ENCODE measurements at regions not wholly inside any gene's neighbourhood (a gene's known extent, or its start where the extent isn't known, plus 50 kb on each side); places are given as distances from the start of the nearest gene placed in this dataset.

DNA sequence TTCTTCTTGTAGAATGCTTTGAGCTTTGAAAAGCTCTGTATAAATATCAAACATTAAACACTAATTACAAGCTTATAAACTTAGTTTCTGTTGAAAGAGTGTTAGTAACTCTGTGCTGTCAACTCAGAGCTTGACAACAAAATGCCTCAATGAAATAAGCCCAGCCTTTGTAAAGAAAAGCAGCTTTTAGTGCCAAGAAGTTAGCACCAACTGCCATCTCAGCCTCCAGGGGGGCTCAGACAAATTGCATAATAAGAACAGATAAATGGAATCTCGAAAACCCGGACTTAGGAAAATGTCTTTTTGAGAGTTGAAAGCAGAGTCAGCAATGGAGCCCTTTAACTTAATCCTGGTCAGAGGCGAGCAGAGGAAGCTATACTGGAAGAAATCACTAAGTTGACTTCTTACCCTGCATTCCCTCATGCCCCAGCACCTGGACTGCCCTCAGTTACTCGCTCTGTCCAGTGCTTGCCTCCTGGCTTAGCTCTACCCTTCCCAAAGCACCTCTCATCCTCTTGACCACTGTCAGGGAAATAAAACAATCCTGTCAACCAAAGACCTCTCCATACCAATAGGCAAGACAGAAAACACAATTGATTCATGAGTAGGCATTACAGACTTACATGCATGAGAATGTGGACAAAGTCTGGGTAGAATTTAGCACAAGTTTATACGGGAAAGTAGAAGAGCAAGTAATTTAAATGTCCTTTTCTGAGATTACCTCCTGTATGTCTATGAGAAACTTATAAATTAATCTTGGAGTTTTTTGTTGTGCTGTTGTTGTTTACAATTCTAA, 352.7 kb downstream of the ZNF608 start:
- Histone ChIP-seq H3K4me1 (no peaks in the 10 kb centered on the region), H3K9me3 (replicated peaks) (no peaks in the 10 kb centered on the region), H3K36me3 (no peaks in the 10 kb centered on the region), H3K27me3 (no peaks in the 10 kb centered on the region), H3K27ac (no peak overlapping the region), H3K4me3 (no peak overlapping the region)
- no peak for DNase-seq

DNA sequence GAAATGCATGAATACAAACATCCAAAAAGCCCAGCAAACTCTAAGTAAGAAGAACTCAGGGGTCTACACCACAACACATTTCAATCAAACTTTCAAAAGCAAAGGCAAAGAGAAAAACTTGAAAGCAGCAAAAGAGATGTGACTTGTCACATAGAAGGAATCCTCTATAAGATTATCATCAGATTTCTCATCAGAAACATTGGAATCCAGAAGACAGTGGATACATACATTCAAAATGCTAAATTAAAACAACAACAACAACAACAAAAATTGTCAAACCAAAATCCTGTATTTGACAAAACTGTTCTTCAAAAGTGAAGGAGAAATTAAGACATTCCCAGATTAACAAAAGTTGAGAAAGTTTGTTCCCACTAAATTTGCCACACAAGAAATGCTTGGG, 362.7 kb downstream of the ZNF608 start:
- Histone ChIP-seq H3K9me3 (replicated peaks) (peaks cover 4% of the 10 kb centered on the region; the same call in 1 of the 2 replicates), H3K4me1 (no peaks in the 10 kb centered on the region), H3K4me3 (no peak overlapping the region), H3K27me3 (no peaks in the 10 kb centered on the region), H3K36me3 (no peaks in the 10 kb centered on the region), H3K27ac (no peak overlapping the region)
- no peak for DNase-seq

DNA sequence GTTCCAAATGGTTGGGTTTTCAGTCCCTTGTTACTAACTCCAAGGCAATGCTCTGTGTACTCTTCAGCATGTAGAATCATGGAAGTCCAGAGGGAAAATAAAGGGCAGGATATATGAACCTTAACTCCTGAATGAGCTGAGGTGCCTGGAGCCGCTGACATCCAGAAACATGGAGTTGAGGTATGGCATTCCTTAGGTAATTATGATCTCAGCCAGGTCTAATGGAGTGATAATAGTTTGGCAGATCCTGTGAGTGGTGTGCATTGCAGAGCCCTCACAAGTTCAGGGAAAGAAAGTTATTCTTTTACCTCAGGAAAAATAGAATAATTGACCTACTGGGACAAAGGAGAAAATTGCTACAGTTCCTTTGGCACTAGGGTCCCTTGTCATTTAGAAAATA, 369.1 kb downstream of the ZNF608 start:
- no peaks in the 10 kb centered on the region for H3K27me3 ChIP-seq
- no peak overlapping the region for H3K4me3 ChIP-seq
- H3K36me3 ChIP-seq = no peaks in the 10 kb centered on the region
- no peaks in the 10 kb centered on the region for H3K4me1 ChIP-seq
- DNase-seq = no peak
- no peaks in the 10 kb centered on the region for H3K9me3 ChIP-seq (replicated peaks)
- no peak overlapping the region for H3K27ac ChIP-seq

GRCh38 chr5:124373883-124374282, 372.6 kb downstream of the ZNF608 start:
- Histone ChIP-seq H3K27ac (no peak overlapping the region), H3K9me3 (replicated peaks) (no peaks in the 10 kb centered on the region), H3K4me3 (no peak overlapping the region), H3K27me3 (no peaks in the 10 kb centered on the region), H3K36me3 (no peaks in the 10 kb centered on the region), H3K4me1 (no peaks in the 10 kb centered on the region)
- DNase-seq = no peak

- DNase-seq = no peak
- Histone ChIP-seq H3K36me3 (no peaks in the 10 kb centered on the region), H3K27me3 (no peaks in the 10 kb centered on the region), H3K4me3 (no peak overlapping the region), H3K27ac (no peak overlapping the region), H3K4me1 (no peaks in the 10 kb centered on the region), H3K9me3 (replicated peaks) (no peaks in the 10 kb centered on the region)
Measured at GRCh38 chr5:124372457-124372856, 374.0 kb downstream of the ZNF608 start.

DNA sequence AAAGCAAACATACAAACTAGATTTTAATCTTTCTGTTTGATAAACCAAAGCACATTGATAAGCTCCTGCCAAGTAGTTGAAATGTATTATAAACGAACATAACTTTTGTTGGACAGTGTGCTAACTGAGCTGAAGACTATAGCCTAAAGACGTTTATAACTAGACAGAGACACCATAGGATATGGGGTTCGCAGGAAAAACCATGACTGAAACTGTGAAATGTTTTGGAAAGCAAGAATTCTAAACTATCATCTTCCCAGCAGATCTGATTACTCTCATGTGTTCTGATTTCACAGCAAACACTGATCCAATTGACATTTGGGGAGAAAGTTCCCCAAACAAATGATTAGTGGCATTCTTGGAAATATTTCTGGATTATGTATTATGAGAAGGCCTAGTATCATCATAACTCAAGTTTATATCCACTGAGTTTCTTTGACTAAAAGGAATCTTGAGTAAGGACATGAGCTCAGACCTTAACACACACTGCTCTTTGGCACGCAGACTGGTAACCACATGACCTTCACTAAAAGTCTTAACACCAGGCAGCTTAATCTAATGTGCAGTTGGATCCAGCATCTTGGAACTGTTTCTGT, 375.2 kb downstream of the ZNF608 start:
- no peaks in the 10 kb centered on the region for H3K4me1 ChIP-seq
- no peaks in the 10 kb centered on the region for H3K36me3 ChIP-seq
- DNase-seq = no peak
- no peak overlapping the region for H3K27ac ChIP-seq
- no peaks in the 10 kb centered on the region for H3K27me3 ChIP-seq
- no peaks in the 10 kb centered on the region for H3K9me3 ChIP-seq (replicated peaks)
- no peak overlapping the region for H3K4me3 ChIP-seq

GRCh38 chr5:124370601-124371000, 375.8 kb downstream of the ZNF608 start:
- Histone ChIP-seq H3K4me3 (no peak overlapping the region), H3K9me3 (replicated peaks) (no peaks in the 10 kb centered on the region), H3K27ac (no peak overlapping the region), H3K36me3 (no peaks in the 10 kb centered on the region), H3K4me1 (peaks cover 4% of the 10 kb centered on the region), H3K27me3 (no peaks in the 10 kb centered on the region)
- DNase-seq = no peak

- Histone ChIP-seq H3K27me3 (no peaks in the 10 kb centered on the region), H3K27ac (no peak overlapping the region), H3K4me3 (no peak overlapping the region), H3K9me3 (replicated peaks) (no peaks in the 10 kb centered on the region), H3K4me1 (peaks cover 13% of the 10 kb centered on the region), H3K36me3 (no peaks in the 10 kb centered on the region)
- peak; percentile 78 to 84 for DNase-seq
Measured at GRCh38 chr5:124365361-124365801, 381.1 kb downstream of the ZNF608 start.

- Histone ChIP-seq H3K4me3 (no peak overlapping the region), H3K36me3 (no peaks in the 10 kb centered on the region), H3K4me1 (no peaks in the 10 kb centered on the region), H3K9me3 (replicated peaks) (no peaks in the 10 kb centered on the region), H3K27ac (no peak overlapping the region), H3K27me3 (no peaks in the 10 kb centered on the region)
- DNase-seq = no peak
Measured at GRCh38 chr5:124355928-124356327, 390.5 kb downstream of the ZNF608 start.

- no peaks in the 10 kb centered on the region for H3K36me3 ChIP-seq
- no peak overlapping the region for H3K27ac ChIP-seq
Measured at GRCh38 chr5:124353016-124353415, 393.4 kb downstream of the ZNF608 start.

DNA sequence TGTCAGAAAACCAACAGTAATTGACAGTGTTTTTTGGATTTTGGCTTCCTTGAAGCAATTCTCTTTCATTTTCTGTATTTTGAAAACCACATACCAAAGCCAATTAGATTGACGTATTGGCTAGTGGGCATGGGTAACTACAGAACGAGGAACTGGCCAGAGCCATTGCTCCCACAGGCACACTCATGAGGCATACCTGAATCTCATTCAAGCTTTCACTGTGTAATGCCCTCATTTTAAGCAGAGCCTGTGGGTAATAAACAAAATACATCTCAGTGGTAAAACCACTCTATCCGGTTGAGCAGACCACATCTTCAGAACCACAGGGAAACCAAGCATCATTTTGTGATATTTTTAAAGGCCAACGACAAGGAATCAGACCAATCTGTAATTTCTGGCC, 394.1 kb downstream of the ZNF608 start:
- no peak overlapping the region for H3K4me3 ChIP-seq
- H3K27ac ChIP-seq = no peak overlapping the region
- H3K27me3 ChIP-seq = no peaks in the 10 kb centered on the region
- no peak for DNase-seq
- no peaks in the 10 kb centered on the region for H3K36me3 ChIP-seq
- no peaks in the 10 kb centered on the region for H3K9me3 ChIP-seq (replicated peaks)
- H3K4me1 ChIP-seq = no peaks in the 10 kb centered on the region

More at GRCh38 chr5:124353016-124353415, 393.4 kb downstream of the ZNF608 start:
- Histone ChIP-seq H3K4me3 (no peak overlapping the region), H3K4me1 (no peaks in the 10 kb centered on the region), H3K27me3 (no peaks in the 10 kb centered on the region), H3K9me3 (replicated peaks) (no peaks in the 10 kb centered on the region)
- DNase-seq = no peak

GRCh38 chr5:124349931-124350330, 396.5 kb downstream of the ZNF608 start:
- Histone ChIP-seq H3K9me3 (replicated peaks) (no peaks in the 10 kb centered on the region), H3K4me1 (no peaks in the 10 kb centered on the region), H3K27ac (no peak overlapping the region), H3K27me3 (no peaks in the 10 kb centered on the region), H3K36me3 (no peaks in the 10 kb centered on the region), H3K4me3 (no peak overlapping the region)
- no peak for DNase-seq

DNA sequence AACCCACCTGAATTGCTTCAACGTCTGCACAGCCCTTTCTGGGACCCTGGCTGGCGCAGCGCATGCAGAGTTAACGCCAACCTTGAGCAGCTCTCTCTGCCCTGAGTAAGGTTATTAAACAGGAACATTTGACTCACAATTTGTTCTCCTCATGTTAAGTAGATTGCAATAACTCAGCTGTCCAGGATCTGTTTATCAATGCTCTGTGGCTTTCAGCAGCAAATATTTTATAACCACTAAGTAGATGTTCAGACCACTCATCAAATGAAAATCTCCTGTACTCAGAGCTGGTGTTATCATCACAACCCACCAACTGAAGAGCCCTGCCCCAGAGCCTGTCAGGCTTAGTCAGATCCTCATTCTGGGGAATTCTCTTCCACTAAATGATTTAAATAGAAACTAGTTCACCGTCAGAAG, 403.0 kb downstream of the ZNF608 start:
- H3K36me3 ChIP-seq = no peaks in the 10 kb centered on the region
- no peak overlapping the region for H3K4me3 ChIP-seq
- no peaks in the 10 kb centered on the region for H3K27me3 ChIP-seq
- H3K27ac ChIP-seq = no peak overlapping the region
- peak in 1 of 2 experiments; percentile 13 for DNase-seq
- H3K9me3 ChIP-seq (replicated peaks) = no peaks in the 10 kb centered on the region; the same call in 1 of the 2 replicates
- H3K4me1 ChIP-seq = no peaks in the 10 kb centered on the region

DNA sequence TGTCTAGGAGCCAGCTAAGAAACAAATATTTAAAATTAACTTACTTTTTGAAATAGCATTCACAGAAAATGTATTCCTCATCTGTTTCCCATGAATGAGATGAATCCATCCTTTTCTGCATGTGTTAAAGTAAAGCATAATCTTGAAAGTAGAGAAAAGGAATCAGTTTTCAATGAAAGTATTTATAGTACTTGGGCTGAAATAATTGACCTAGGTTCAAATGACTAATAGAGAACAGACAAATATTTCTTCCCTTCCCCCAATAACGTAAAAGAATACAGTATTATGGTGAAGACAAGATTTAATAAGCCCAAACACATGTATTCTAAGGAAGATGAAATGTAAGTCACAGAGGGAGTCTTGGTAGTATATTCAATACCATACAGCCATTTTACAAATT, 403.5 kb downstream of the ZNF608 start:
- H3K27ac ChIP-seq = no peak overlapping the region
- H3K36me3 ChIP-seq = no peaks in the 10 kb centered on the region
- H3K4me1 ChIP-seq = no peaks in the 10 kb centered on the region
- H3K27me3 ChIP-seq = no peaks in the 10 kb centered on the region
- no peak overlapping the region for H3K4me3 ChIP-seq
- no peaks in the 10 kb centered on the region; the same call in 1 of the 2 replicates for H3K9me3 ChIP-seq (replicated peaks)
- DNase-seq = no peak

- H3K4me1 ChIP-seq = no peaks in the 10 kb centered on the region
- no peak for DNase-seq
- no peak overlapping the region for H3K27ac ChIP-seq
Measured at GRCh38 chr5:124342584-124342983, 403.9 kb downstream of the ZNF608 start.

More at GRCh38 chr5:124342584-124342983, 403.9 kb downstream of the ZNF608 start:
- H3K4me3 ChIP-seq = no peak overlapping the region
- no peaks in the 10 kb centered on the region for H3K27me3 ChIP-seq
- H3K9me3 ChIP-seq (replicated peaks) = no peaks in the 10 kb centered on the region; the same call in 1 of the 2 replicates
- H3K36me3 ChIP-seq = no peaks in the 10 kb centered on the region

Measured in SJCRH30 (cell line).